Muscle of back (tissue), 3 donors: ENCODE measurements at regions not wholly inside any gene's neighbourhood (a gene's known extent, or its start where the extent isn't known, plus 50 kb on each side); places are given as distances from the start of the nearest gene placed in this dataset.
"Not testable (repeated sequence)": the region's sequence is repeated elsewhere in the genome, so short reads cannot be mapped to it uniquely, and the experiment has no call there.

Experiments used
- DNase-seq, 3 donors: peaks; one replicate each; pipeline versions ENCODE4 v3.0.0 to v3.0.0-alpha.2; 2013

- not testable (repeated sequence) for DNase-seq
Measured at GRCh38 chr11:81769906-81770305, 963.8 kb downstream of the FAM181B start.

- no peak for DNase-seq
Measured at GRCh38 chr11:81756864-81757595, 976.6 kb downstream of the FAM181B start.

- DNase-seq: no peak
Measured at GRCh38 chr11:81749245-81749644, 984.4 kb downstream of the FAM181B start.

- DNase-seq: no peak
Measured at GRCh38 chr11:81744336-81745116, 989.1 kb downstream of the FAM181B start.

- DNase-seq: peak in 1 of 3 donors; percentile 69
Measured at GRCh38 chr11:81725701-81726100, 1008.0 kb downstream of the FAM181B start.

- DNase-seq: no peak
Measured at GRCh38 chr11:81717695-81718094, 1016.0 kb downstream of the FAM181B start.

GRCh38 chr11:81707881-81708280 is 1025.8 kb downstream of the FAM181B start:
- no peak for DNase-seq

- no peak for DNase-seq
Measured at GRCh38 chr11:81705283-81705682, 1028.4 kb downstream of the FAM181B start.

- DNase-seq: peak in 1 of 3 donors; percentile 40
Measured at GRCh38 chr11:81700076-81700475, 1033.6 kb downstream of the FAM181B start.

- DNase-seq: no peak
Measured at GRCh38 chr11:81687057-81687456, 1046.6 kb downstream of the FAM181B start.

GRCh38 chr11:81674211-81674610 is 1059.5 kb downstream of the FAM181B start:
- no peak for DNase-seq

- peak in 1 of 3 donors; percentile 7 for DNase-seq
Measured at GRCh38 chr11:81673001-81673400, 1060.7 kb downstream of the FAM181B start.

- no peak for DNase-seq
Measured at GRCh38 chr11:81669935-81670543, 1063.6 kb downstream of the FAM181B start.

- DNase-seq: no peak
Measured at GRCh38 chr11:81658722-81659121, 1074.9 kb downstream of the FAM181B start.

- DNase-seq: no peak
Measured at GRCh38 chr11:81655351-81655750, 1078.3 kb downstream of the FAM181B start.

GRCh38 chr11:81647374-81647773 is 1086.3 kb downstream of the FAM181B start:
- no peak for DNase-seq

- peak; percentile 13 to 39 (median 15) for DNase-seq
Measured at GRCh38 chr11:81644239-81644840, 1089.3 kb downstream of the FAM181B start.

- DNase-seq: no peak
Measured at GRCh38 chr11:81634483-81634882, 1099.2 kb downstream of the FAM181B start.

GRCh38 chr11:81602508-81602907 is 1131.2 kb downstream of the FAM181B start:
- DNase-seq: no peak

GRCh38 chr11:81596704-81597103 is 1137.0 kb downstream of the FAM181B start:
- DNase-seq: peak; percentile 0 to 59 (median 19)

- DNase-seq: no peak
Measured at GRCh38 chr11:81585390-81585933, 1148.2 kb downstream of the FAM181B start.

- no peak for DNase-seq
Measured at GRCh38 chr11:81579339-81579738, 1154.3 kb downstream of the FAM181B start.
